ENCODE measurements at regions not wholly inside any gene's neighbourhood (a gene's known extent, or its start where the extent isn't known, plus 50 kb on each side); places are given as distances from the start of the nearest gene placed in this dataset.
A peak's percentile ranks its signal among the peaks of the same experiment; 100 is the strongest.
"Not testable (repeated sequence)": the region's sequence is repeated elsewhere in the genome, so short reads cannot be mapped to it uniquely, and the experiment has no call there.

DNA sequence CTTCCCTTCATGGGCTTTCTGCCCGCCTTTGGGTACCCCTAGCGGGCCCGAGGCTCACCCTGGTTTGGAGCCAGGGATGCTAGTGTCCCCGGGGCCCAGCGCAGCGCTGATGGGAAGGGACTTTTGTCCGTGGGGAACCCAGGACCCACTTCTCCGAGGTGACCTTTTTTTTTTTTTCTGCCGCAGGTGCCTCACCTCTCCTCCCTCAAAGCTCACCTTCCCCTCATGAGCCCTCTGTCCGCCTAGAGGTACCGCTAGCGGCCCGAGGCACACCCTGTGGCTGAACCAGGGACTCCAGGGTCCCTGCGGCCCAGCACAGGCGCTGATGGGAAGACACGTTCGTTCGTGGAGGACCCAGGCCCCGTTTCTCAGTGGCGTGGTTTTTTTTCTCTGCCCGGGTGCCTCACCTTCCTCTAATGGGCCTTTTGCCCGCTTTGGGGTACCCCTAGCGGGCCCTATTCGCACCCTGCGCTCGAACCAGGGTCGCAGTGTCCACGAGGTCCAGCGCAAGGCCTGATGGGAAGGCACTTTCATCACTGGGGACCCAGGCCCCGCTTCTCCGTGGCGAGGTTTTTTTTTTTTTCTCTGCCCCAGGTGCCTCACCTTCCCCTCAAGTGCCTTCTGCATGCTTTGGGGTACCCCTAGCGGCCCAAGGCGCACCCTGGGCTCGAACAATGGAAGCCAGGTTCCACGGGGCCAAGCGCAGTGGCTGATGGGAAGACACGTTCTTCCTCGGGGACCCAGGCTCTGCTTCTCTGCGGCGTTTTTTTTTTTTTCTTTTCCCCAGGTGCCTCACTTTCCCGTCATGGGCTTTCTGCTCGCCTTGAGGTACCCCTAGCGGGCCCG is 1481.6 kb upstream of the TPTE start:
- H2AFZ ChIP-seq (ENCODE audit: low read depth, low read length); BruUV-seq (replicated peaks); intact Hi-C loops (cut with micrococcal nuclease); H3K4me1 ChIP-seq (replicated peaks in 1 of 2; ENCODE audit: control insufficient read depth in 2 of 2, insufficient read depth in 2 of 2, low read length in 2 of 2); H3K9me1 ChIP-seq (ENCODE audit: control insufficient read depth, insufficient read depth, low read length); H3K36me3 ChIP-seq (ENCODE audit: control insufficient read depth, insufficient read depth, low read length); H3K9ac ChIP-seq (ENCODE audit: insufficient read depth in 1 of 2, low read depth in 2 of 2, low read length in 2 of 2); DNase-seq (ENCODE audit: extremely low read depth in 1 of 4, low spot score in 3 of 4); H3K79me2 ChIP-seq (ENCODE audit: control insufficient read depth, insufficient read depth, low read length); CTCF ChIA-PET (ENCODE audit: low intra/inter-chr PET ratio); in situ Hi-C loops (cut with MboI); FAIRE-seq; H3K27ac ChIP-seq (ENCODE audit: extremely low read depth, low read depth, low read length); POLR2A ChIA-PET; H4K20me1 ChIP-seq (replicated peaks; ENCODE audit: control insufficient read depth, insufficient read depth, low read length); H3K27me3 ChIP-seq (ENCODE audit: control insufficient read depth in 2 of 2, insufficient read depth in 2 of 2, low read length in 2 of 2); H3K4me3 ChIP-seq; H3K9me3 ChIP-seq (replicated peaks; ENCODE audit: control insufficient read depth, insufficient read depth, low read depth, low read length): not testable (repeated sequence)
- TF ChIP-seq L3MBTL2 (IDR thresholded peaks at IDR 0.05) (0 out of 2 replicates have a peak, but pooled peaks have one; percentile 13), POLR2G (IDR thresholded peaks at IDR 0.05; ENCODE audit: low read depth, low read length) (0 out of 2 replicates have a peak, but pooled peaks have one; percentile 23)
- 0 out of 2 replicates have a peak overlapping the region, but pooled peaks have one; percentile 6 for H3K4me2 ChIP-seq (ENCODE audit: insufficient read depth, low read length)
- ATAC-seq: peak; percentile 79
- WGBS (ENCODE audit: insufficient coverage, low coverage, missing lambda C conversion rate): 9% methylated on average over 34 of the region's 45 CpGs

DNA sequence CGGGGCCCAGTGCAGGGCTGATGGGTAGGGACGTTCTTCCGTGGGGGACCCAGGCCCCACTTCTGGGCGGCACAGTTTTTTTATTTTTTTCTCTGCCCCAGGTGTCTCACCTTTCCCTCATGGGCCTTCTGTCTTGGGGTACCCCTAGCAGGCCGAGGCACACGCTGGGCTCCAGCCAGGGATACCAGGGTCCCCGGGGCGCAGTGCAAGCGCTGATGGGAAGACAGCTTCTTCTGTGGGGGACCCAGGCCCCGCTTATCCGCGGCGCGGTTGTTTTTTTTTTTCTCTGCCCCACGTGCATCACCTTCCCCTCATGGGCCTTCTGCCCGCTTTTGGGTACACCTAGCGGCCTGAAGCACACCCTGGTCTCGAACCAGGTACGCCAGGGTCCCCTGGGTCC is 1481.0 kb upstream of the TPTE start:
- BruUV-seq (replicated peaks); POLR2A ChIA-PET; intact Hi-C loops (cut with micrococcal nuclease); CTCF ChIA-PET (ENCODE audit: low intra/inter-chr PET ratio); H3K9me3 ChIP-seq (replicated peaks; ENCODE audit: control insufficient read depth, insufficient read depth, low read depth, low read length); H4K20me1 ChIP-seq (replicated peaks; ENCODE audit: control insufficient read depth, insufficient read depth, low read length); H3K9ac ChIP-seq (ENCODE audit: insufficient read depth in 1 of 2, low read depth in 2 of 2, low read length in 2 of 2); in situ Hi-C loops (cut with MboI); H3K4me1 ChIP-seq (replicated peaks in 1 of 2; ENCODE audit: control insufficient read depth in 2 of 2, insufficient read depth in 2 of 2, low read length in 2 of 2); H3K27me3 ChIP-seq (ENCODE audit: control insufficient read depth in 2 of 2, insufficient read depth in 2 of 2, low read length in 2 of 2); H3K27ac ChIP-seq (ENCODE audit: extremely low read depth, low read depth, low read length); H2AFZ ChIP-seq (ENCODE audit: low read depth, low read length); ATAC-seq; H3K9me1 ChIP-seq (ENCODE audit: control insufficient read depth, insufficient read depth, low read length); H3K4me2 ChIP-seq (ENCODE audit: insufficient read depth, low read length); H3K36me3 ChIP-seq (ENCODE audit: control insufficient read depth, insufficient read depth, low read length); DNase-seq (ENCODE audit: extremely low read depth in 1 of 4, low spot score in 3 of 4); FAIRE-seq; H3K79me2 ChIP-seq (ENCODE audit: control insufficient read depth, insufficient read depth, low read length); H3K4me3 ChIP-seq: not testable (repeated sequence)
- WGBS (ENCODE audit: insufficient coverage, low coverage, missing lambda C conversion rate): 21% methylated on average over 16 of the region's 19 CpGs

DNA sequence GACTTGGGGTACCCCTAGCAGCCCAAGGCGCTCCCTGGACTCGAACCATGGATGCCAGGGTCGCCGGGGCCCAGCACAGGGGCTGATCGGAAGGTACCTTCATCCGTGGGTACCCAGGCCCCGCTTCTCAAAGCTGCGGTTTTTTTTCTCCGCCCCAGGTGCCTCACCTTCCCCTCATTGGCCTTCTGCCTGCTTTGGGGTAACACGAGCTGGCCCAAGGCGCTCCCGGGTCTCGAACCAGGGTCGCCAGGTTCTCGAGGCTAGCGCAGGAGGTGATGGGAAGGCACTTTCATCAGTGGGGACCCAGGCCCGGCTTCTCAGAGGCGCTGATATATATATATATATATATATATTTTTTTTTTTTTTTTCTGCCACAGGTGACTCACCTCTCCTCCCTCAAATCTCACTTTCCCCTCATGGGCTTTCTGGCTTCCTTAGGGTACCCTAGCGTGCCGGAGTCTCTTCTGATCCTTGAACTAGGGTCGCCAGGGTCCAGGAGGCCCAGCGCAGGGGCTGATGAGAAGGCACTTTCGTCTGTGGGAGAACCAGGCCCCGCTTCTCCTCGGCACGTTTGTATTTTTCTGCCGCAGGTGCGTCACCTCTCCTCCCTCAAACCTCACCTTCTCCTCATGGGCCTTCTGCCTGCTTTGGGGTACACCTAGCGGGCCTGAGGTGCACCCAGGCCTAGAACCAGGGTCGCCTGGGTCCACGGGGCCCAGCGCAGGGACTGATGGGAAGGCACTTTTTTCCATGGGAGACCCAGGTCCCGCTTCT is 1480.0 kb upstream of the TPTE start:
- H3K9ac ChIP-seq (ENCODE audit: insufficient read depth in 1 of 2, low read depth in 2 of 2, low read length in 2 of 2); H3K36me3 ChIP-seq (ENCODE audit: control insufficient read depth, insufficient read depth, low read length); H3K27me3 ChIP-seq (ENCODE audit: control insufficient read depth in 2 of 2, insufficient read depth in 2 of 2, low read length in 2 of 2); H3K4me3 ChIP-seq; H3K27ac ChIP-seq (ENCODE audit: extremely low read depth, low read depth, low read length); H3K79me2 ChIP-seq (ENCODE audit: control insufficient read depth, insufficient read depth, low read length); intact Hi-C loops (cut with micrococcal nuclease); H3K9me1 ChIP-seq (ENCODE audit: control insufficient read depth, insufficient read depth, low read length); ATAC-seq; H2AFZ ChIP-seq (ENCODE audit: low read depth, low read length); CTCF ChIA-PET (ENCODE audit: low intra/inter-chr PET ratio); BruUV-seq (replicated peaks); H3K4me1 ChIP-seq (replicated peaks in 1 of 2; ENCODE audit: control insufficient read depth in 2 of 2, insufficient read depth in 2 of 2, low read length in 2 of 2); in situ Hi-C loops (cut with MboI); FAIRE-seq; DNase-seq (ENCODE audit: extremely low read depth in 1 of 4, low spot score in 3 of 4); POLR2A ChIA-PET; H3K9me3 ChIP-seq (replicated peaks; ENCODE audit: control insufficient read depth, insufficient read depth, low read depth, low read length); H3K4me2 ChIP-seq (ENCODE audit: insufficient read depth, low read length); H4K20me1 ChIP-seq (replicated peaks; ENCODE audit: control insufficient read depth, insufficient read depth, low read length): not testable (repeated sequence)
- 52% methylated on average over 10 of the region's 33 CpGs for WGBS (ENCODE audit: insufficient coverage, low coverage, missing lambda C conversion rate)
